Endodermal cell (in vitro differentiated cells): ENCODE measurements at regions not wholly inside any gene's neighbourhood (a gene's known extent, or its start where the extent isn't known, plus 50 kb on each side); places are given as distances from the start of the nearest gene placed in this dataset.
A peak's percentile ranks its signal among the peaks of the same experiment; 100 is the strongest.

ENCODE experiments used
- DNase-seq: peaks from one replicate; pipeline ENCODE4 v3.0.0-alpha.2; 2017
- H3K27ac ChIP-seq: 2 replicates; pipeline ENCODE4 v1.5.1; 2013; ENCODE audit warnings: mild to moderate bottlenecking, low read depth, low read length, moderate library complexity
- H3K27me3 ChIP-seq: 2 replicates; pipeline ENCODE4 v1.6.1; 2013; ENCODE audit warnings: mild to moderate bottlenecking, low read length, moderate library complexity; ENCODE audit not compliant: insufficient read depth, control insufficient read depth, poor library complexity, severe bottlenecking
- H3K36me3 ChIP-seq: 2 replicates; pipeline ENCODE4 v1.7.0; 2013; ENCODE audit warnings: mild to moderate bottlenecking, low read length, moderate library complexity; ENCODE audit not compliant: control insufficient read depth, insufficient read depth
- H3K4me1 ChIP-seq: one replicate; pipeline ENCODE4 v1.7.0; 2013; ENCODE audit warnings: low read length; ENCODE audit not compliant: control insufficient read depth, insufficient read depth
- H3K4me3 ChIP-seq: 2 replicates; pipeline ENCODE4 v1.5.1; 2013; ENCODE audit warnings: mild to moderate bottlenecking, low read length, moderate library complexity
- H3K9ac ChIP-seq: 2 replicates; pipeline ENCODE4 v1.6.1; 2013; ENCODE audit warnings: mild to moderate bottlenecking, low read length, moderate library complexity; ENCODE audit not compliant: poor library complexity, severe bottlenecking; ENCODE audit errors: extremely low read depth
- H3K9me3 ChIP-seq: 2 replicates; pipeline ENCODE4 v1.6.1; 2013; ENCODE audit warnings: mild to moderate bottlenecking, low read length, moderate library complexity; ENCODE audit not compliant: control insufficient read depth
- H3K27ac Mint-ChIP-seq: 2 replicates; pipeline ENCODE4 v1.8.0; 2020; ENCODE audit warnings: mixed read lengths
- H3K27me3 Mint-ChIP-seq: 2 replicates; pipeline ENCODE4 v1.8.0; 2021; ENCODE audit warnings: mild to moderate bottlenecking, mixed read lengths; ENCODE audit not compliant: insufficient read depth
- H3K36me3 Mint-ChIP-seq: 2 replicates; pipeline ENCODE4 v1.8.0; 2020; ENCODE audit warnings: low read depth, mixed read lengths
- H3K4me1 Mint-ChIP-seq: 2 replicates; pipeline ENCODE4 v1.8.0; 2020; ENCODE audit warnings: mixed read lengths
- H3K4me3 Mint-ChIP-seq: 2 replicates; pipeline ENCODE4 v1.8.0; 2020; ENCODE audit warnings: mild to moderate bottlenecking, moderate library complexity, mixed read lengths
- H3K9me3 Mint-ChIP-seq: 2 replicates; pipeline ENCODE4 v1.8.0; 2020; ENCODE audit warnings: mild to moderate bottlenecking, mixed read lengths
- WGBS, 2 experiments: methylation state at CpG; one replicate each; pipeline versions ENCODE4 v1.1.5 to v1.1.7; 2013; ENCODE audit warnings: missing lambda C conversion rate in 2 of 2, mixed read lengths in 1 of 2; ENCODE audit not compliant: insufficient coverage in 1 of 2, insufficient read length in 1 of 2; 5-methylcytosine and 5-hydroxymethylcytosine counted together
- TF ChIP-seq, protein P1 (sequence below): fragments of 200-600 bp; sonication (generic); conservative IDR thresholded peaks from 2 replicates; pipeline ENCODE4 v1.5.0; 2021; ENCODE audit warnings: antibody characterized with exemption, mild to moderate bottlenecking

DNA sequence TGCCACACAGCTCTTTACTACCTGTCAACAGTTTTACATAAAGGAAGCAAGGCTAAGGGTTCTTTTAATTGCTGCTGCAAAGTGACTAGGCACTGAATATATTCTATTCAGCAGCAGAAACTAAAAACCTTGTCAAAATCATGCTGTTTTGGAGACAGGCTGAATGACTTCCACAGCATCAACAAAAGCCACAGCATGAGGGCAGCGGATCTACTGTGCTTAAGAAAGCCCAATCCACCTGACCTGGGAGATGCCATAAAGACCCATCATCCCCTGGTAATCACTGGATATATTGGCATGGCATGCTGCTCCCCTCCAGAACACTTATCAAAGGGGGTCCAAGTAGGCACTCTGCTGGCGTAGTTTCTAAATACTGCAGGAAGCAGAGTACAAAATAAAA, 715.1 kb upstream of the SLC8A1 start:
- peak; percentile 60 for DNase-seq
- Histone ChIP-seq H3K9ac (no peak overlapping the region), H3K27ac (no peak overlapping the region), H3K4me1 (no peaks in the 10 kb centered on the region), H3K9me3 (no peaks in the 10 kb centered on the region), H3K27me3 (no peaks in the 10 kb centered on the region), H3K36me3 (no peaks in the 10 kb centered on the region), H3K4me3 (no peak overlapping the region)
- TF ChIP-seq, protein P1, sequence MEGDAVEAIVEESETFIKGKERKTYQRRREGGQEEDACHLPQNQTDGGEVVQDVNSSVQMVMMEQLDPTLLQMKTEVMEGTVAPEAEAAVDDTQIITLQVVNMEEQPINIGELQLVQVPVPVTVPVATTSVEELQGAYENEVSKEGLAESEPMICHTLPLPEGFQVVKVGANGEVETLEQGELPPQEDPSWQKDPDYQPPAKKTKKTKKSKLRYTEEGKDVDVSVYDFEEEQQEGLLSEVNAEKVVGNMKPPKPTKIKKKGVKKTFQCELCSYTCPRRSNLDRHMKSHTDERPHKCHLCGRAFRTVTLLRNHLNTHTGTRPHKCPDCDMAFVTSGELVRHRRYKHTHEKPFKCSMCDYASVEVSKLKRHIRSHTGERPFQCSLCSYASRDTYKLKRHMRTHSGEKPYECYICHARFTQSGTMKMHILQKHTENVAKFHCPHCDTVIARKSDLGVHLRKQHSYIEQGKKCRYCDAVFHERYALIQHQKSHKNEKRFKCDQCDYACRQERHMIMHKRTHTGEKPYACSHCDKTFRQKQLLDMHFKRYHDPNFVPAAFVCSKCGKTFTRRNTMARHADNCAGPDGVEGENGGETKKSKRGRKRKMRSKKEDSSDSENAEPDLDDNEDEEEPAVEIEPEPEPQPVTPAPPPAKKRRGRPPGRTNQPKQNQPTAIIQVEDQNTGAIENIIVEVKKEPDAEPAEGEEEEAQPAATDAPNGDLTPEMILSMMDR = no peak
- Mint-ChIP-seq H3K27ac (no peak overlapping the region), H3K4me1 (no peaks in the 10 kb centered on the region), H3K36me3 (no peaks in the 10 kb centered on the region), H3K27me3 (no peaks in the 10 kb centered on the region), H3K4me3 (no peak overlapping the region), H3K9me3 (no peaks in the 10 kb centered on the region)
- WGBS, 2 experiments = 33 to 77% methylated on average over 1 to 2 of the region's 2 CpGs

GRCh38 chr2:41169744-41170143, 717.9 kb upstream of the SLC8A1 start:
- no peaks in the 10 kb centered on the region for H3K4me1 Mint-ChIP-seq
- 83 to 100% methylated on average over 2 of the region's 2 CpGs for WGBS, 2 experiments

GRCh38 chr2:41170589-41170988, 718.7 kb upstream of the SLC8A1 start:
- Mint-ChIP-seq H3K36me3 (no peaks in the 10 kb centered on the region), H3K4me1 (no peaks in the 10 kb centered on the region), H3K4me3 (no peak overlapping the region), H3K9me3 (no peaks in the 10 kb centered on the region), H3K27ac (no peak overlapping the region), H3K27me3 (no peaks in the 10 kb centered on the region)
- Histone ChIP-seq H3K36me3 (no peaks in the 10 kb centered on the region), H3K27ac (no peak overlapping the region), H3K9me3 (no peaks in the 10 kb centered on the region), H3K4me3 (no peak overlapping the region), H3K9ac (no peak overlapping the region), H3K27me3 (no peaks in the 10 kb centered on the region), H3K4me1 (no peaks in the 10 kb centered on the region)
- no peak for DNase-seq
- WGBS, 2 experiments = 94% methylated on average over 1 of the region's 1 CpG; no CpG with 5 or more reads in 1 of the 2 experiments
- TF ChIP-seq, protein P1 = no peak

More at GRCh38 chr2:41169744-41170143, 717.9 kb upstream of the SLC8A1 start:
- Mint-ChIP-seq H3K9me3 (no peaks in the 10 kb centered on the region), H3K27me3 (no peaks in the 10 kb centered on the region), H3K27ac (no peak overlapping the region), H3K36me3 (no peaks in the 10 kb centered on the region), H3K4me3 (no peak overlapping the region)
- TF ChIP-seq, protein P1 = peak; percentile 60
- no peak overlapping the region for H3K27ac ChIP-seq
- peak; percentile 47 for DNase-seq
- H3K4me3 ChIP-seq = no peak overlapping the region
- no peak overlapping the region for H3K9ac ChIP-seq
- no peaks in the 10 kb centered on the region for H3K27me3 ChIP-seq
- no peaks in the 10 kb centered on the region for H3K4me1 ChIP-seq
- no peaks in the 10 kb centered on the region for H3K9me3 ChIP-seq
- no peaks in the 10 kb centered on the region for H3K36me3 ChIP-seq
